Liver (tissue), 7 donors: ENCODE measurements at regions not wholly inside any gene's neighbourhood (a gene's known extent, or its start where the extent isn't known, plus 50 kb on each side); places are given as distances from the start of the nearest gene placed in this dataset.

ENCODE experiments used
- DNase-seq: peaks from one replicate; pipeline ENCODE4 v3.0.0-alpha.2; 2017; ENCODE audit warnings: low spot score
- H3K27ac ChIP-seq, 2 donors: one replicate each; pipeline ENCODE4 v1.7.0; 2013; ENCODE audit warnings: inconsistent platforms in 2 of 2, low read length in 2 of 2, control low read depth in 1 of 2, low read depth in 1 of 2, mild to moderate bottlenecking in 1 of 2
- H3K27me3 ChIP-seq, 4 donors: one replicate each; pipeline versions ENCODE4 v1.6.1 to v1.7.0; 2013; ENCODE audit warnings: low read length in 3 of 4, inconsistent platforms in 1 of 4, mild to moderate bottlenecking in 1 of 4, moderate library complexity in 1 of 4; ENCODE audit not compliant: control insufficient read depth in 4 of 4, insufficient read depth in 4 of 4
- H3K36me3 ChIP-seq, 4 donors: one replicate each; pipeline versions ENCODE4 v1.6.1 to v1.7.0; 2013; ENCODE audit warnings: low read length in 3 of 4, mild to moderate bottlenecking in 3 of 4, low read depth in 1 of 4, moderate library complexity in 1 of 4; ENCODE audit not compliant: control insufficient read depth in 4 of 4, insufficient read depth in 3 of 4
- H3K4me1 ChIP-seq, 4 donors: one replicate each; pipeline versions ENCODE4 v1.6.1 to v1.7.0; 2013; ENCODE audit warnings: low read length in 3 of 4, mild to moderate bottlenecking in 3 of 4, moderate library complexity in 1 of 4; ENCODE audit not compliant: control insufficient read depth in 4 of 4, insufficient read depth in 4 of 4
- H3K4me3 ChIP-seq, 3 donors: one replicate each; pipeline versions ENCODE4 v1.6.1 to v1.7.0; 2013; ENCODE audit warnings: low read length in 3 of 3, control low read depth in 1 of 3, low read depth in 1 of 3, mild to moderate bottlenecking in 1 of 3
- H3K9ac ChIP-seq, 2 donors: one replicate each; pipeline ENCODE4 v1.7.0; 2013; ENCODE audit warnings: low read length in 2 of 2, mild to moderate bottlenecking in 2 of 2, moderate library complexity in 2 of 2, control low read depth in 1 of 2, low read depth in 1 of 2
- H3K9me3 ChIP-seq, 4 donors: one replicate each; pipeline versions ENCODE4 v1.6.1 to v1.7.0; 2013; ENCODE audit warnings: low read length in 3 of 4; ENCODE audit not compliant: control insufficient read depth in 4 of 4
- EGR1 ChIP-seq, 2 donors: IDR thresholded peaks; 2 replicates each; pipeline ENCODE4 v1.6.1; 2016 to 2018; ENCODE audit warnings: antibody characterized with exemption in 2 of 2, low read depth in 2 of 2
- FOXA1 ChIP-seq: IDR thresholded peaks from 2 replicates; pipeline ENCODE4 v1.6.1; 2016; ENCODE audit warnings: antibody characterized with exemption
- FOXA2 ChIP-seq: IDR thresholded peaks from 2 replicates; pipeline ENCODE4 v1.6.1; 2016; ENCODE audit warnings: antibody characterized with exemption
- GABPA ChIP-seq, 2 donors: IDR thresholded peaks in 1 of 2; conservative IDR thresholded peaks in 1 of 2; 2 replicates each; pipeline ENCODE4 v1.6.1; 2016; ENCODE audit warnings: antibody characterized with exemption in 2 of 2, mild to moderate bottlenecking in 1 of 2, moderate library complexity in 1 of 2
- HNF4A ChIP-seq, 2 donors: conservative IDR thresholded peaks; 2 replicates each; pipeline ENCODE4 v1.6.1; 2016; ENCODE audit warnings: antibody characterized with exemption in 2 of 2, mild to moderate bottlenecking in 2 of 2
- JUND ChIP-seq, 2 donors: IDR thresholded peaks; 2 replicates each; pipeline ENCODE4 v1.6.1; 2016; ENCODE audit warnings: antibody characterized with exemption in 2 of 2
- NR2F2 ChIP-seq: IDR thresholded peaks from 2 replicates; pipeline ENCODE4 v1.6.1; 2016; ENCODE audit warnings: antibody characterized with exemption
- RAD21 ChIP-seq, 2 donors: IDR thresholded peaks; 2 replicates each; pipeline ENCODE4 v1.6.1; 2016; ENCODE audit warnings: antibody characterized with exemption in 2 of 2, mild to moderate bottlenecking in 2 of 2
- RXRA ChIP-seq, 2 donors: IDR thresholded peaks; 2 replicates each; pipeline ENCODE4 v1.6.1; 2017 to 2018; ENCODE audit warnings: antibody characterized with exemption in 2 of 2, mild to moderate bottlenecking in 1 of 2
- SP1 ChIP-seq: IDR thresholded peaks from 2 replicates; pipeline ENCODE4 v1.6.1; 2018; ENCODE audit warnings: antibody characterized with exemption, mild to moderate bottlenecking
- YY1 ChIP-seq: IDR thresholded peaks from 2 replicates; pipeline ENCODE4 v1.6.1; 2016; ENCODE audit warnings: antibody characterized with exemption, mild to moderate bottlenecking
- WGBS: extraction: QIAGEN DNeasy Blood & Tissue Kit; methylation state at CpG from one replicate; pipeline ENCODE4 v1.1.7; 2013; 5-methylcytosine and 5-hydroxymethylcytosine counted together
- TF ChIP-seq, protein P1 (sequence below): IDR thresholded peaks from 2 replicates; pipeline ENCODE4 v1.6.1; 2016; ENCODE audit warnings: antibody characterized with exemption, mild to moderate bottlenecking
- TF ChIP-seq, protein P2 (sequence below): IDR thresholded peaks from 2 replicates; pipeline ENCODE4 v1.6.1; 2016; ENCODE audit warnings: antibody characterized with exemption
- TF ChIP-seq, protein P3 (sequence below): IDR thresholded peaks from 2 replicates; pipeline ENCODE4 v1.6.1; 2016; ENCODE audit warnings: antibody characterized with exemption
- TF ChIP-seq, protein P4 (sequence below): IDR thresholded peaks from 2 replicates; pipeline ENCODE4 v1.6.1; 2016; ENCODE audit warnings: antibody characterized with exemption
- donor health status: healthy.
- donor health status: healthy.
- donor health status: healthy.
- donor health status: healthy.

DNA sequence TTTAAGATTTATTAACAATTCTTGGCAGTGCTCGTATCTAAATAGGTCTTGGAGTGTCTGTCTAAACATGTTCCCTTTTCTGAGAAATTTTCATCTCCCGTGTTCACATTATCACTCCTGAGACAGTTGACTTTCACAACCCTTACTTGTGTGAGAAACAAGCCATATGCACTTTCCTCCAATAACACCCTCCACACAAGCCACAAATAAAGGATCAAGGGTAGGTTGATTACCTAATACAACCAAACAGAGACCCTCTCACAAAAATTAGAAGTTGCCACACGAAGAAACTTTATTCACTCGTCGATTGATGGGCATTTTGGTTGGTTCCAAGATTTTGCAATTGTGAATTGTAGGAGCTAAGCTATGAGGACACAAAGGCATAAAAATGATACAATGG, 763.9 kb downstream of the TRAM1L1 start:
- no peak overlapping the region for H3K27ac ChIP-seq
- no peaks in the 10 kb centered on the region for H3K4me1 ChIP-seq
- no peak overlapping the region for H3K4me3 ChIP-seq
- no peaks in the 10 kb centered on the region for H3K36me3 ChIP-seq
- DNase-seq = no peak
- no peak overlapping the region for H3K9ac ChIP-seq
- no peaks in the 10 kb centered on the region for H3K27me3 ChIP-seq
- 83% methylated on average over 5 of the region's 5 CpGs for WGBS
- no peaks in the 10 kb centered on the region for H3K9me3 ChIP-seq
- no peak for TF ChIP-seq EGR1 (IDR thresholded peaks at IDR 0.05; ENCODE audit: low read depth in 2 of 2)
- no peak for TF ChIP-seq JUND (IDR thresholded peaks at IDR 0.05)
- no peak for TF ChIP-seq YY1
- no peak for TF ChIP-seq GABPA (IDR thresholded peaks at IDR 0.05 in 1 of 2, conservative IDR thresholded peaks at IDR 0.05 in 1 of 2)
- TF ChIP-seq FOXA1 = no peak
- TF ChIP-seq, protein P1, sequence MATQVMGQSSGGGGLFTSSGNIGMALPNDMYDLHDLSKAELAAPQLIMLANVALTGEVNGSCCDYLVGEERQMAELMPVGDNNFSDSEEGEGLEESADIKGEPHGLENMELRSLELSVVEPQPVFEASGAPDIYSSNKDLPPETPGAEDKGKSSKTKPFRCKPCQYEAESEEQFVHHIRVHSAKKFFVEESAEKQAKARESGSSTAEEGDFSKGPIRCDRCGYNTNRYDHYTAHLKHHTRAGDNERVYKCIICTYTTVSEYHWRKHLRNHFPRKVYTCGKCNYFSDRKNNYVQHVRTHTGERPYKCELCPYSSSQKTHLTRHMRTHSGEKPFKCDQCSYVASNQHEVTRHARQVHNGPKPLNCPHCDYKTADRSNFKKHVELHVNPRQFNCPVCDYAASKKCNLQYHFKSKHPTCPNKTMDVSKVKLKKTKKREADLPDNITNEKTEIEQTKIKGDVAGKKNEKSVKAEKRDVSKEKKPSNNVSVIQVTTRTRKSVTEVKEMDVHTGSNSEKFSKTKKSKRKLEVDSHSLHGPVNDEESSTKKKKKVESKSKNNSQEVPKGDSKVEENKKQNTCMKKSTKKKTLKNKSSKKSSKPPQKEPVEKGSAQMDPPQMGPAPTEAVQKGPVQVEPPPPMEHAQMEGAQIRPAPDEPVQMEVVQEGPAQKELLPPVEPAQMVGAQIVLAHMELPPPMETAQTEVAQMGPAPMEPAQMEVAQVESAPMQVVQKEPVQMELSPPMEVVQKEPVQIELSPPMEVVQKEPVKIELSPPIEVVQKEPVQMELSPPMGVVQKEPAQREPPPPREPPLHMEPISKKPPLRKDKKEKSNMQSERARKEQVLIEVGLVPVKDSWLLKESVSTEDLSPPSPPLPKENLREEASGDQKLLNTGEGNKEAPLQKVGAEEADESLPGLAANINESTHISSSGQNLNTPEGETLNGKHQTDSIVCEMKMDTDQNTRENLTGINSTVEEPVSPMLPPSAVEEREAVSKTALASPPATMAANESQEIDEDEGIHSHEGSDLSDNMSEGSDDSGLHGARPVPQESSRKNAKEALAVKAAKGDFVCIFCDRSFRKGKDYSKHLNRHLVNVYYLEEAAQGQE = no peak
- no peak for TF ChIP-seq FOXA2
- TF ChIP-seq HNF4A (conservative IDR thresholded peaks at IDR 0.05) = no peak
- TF ChIP-seq RAD21 (IDR thresholded peaks at IDR 0.05) = no peak
- no peak for TF ChIP-seq SP1
- no peak for TF ChIP-seq NR2F2
- TF ChIP-seq, protein P2, sequence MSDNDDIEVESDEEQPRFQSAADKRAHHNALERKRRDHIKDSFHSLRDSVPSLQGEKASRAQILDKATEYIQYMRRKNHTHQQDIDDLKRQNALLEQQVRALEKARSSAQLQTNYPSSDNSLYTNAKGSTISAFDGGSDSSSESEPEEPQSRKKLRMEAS = no peak

DNA sequence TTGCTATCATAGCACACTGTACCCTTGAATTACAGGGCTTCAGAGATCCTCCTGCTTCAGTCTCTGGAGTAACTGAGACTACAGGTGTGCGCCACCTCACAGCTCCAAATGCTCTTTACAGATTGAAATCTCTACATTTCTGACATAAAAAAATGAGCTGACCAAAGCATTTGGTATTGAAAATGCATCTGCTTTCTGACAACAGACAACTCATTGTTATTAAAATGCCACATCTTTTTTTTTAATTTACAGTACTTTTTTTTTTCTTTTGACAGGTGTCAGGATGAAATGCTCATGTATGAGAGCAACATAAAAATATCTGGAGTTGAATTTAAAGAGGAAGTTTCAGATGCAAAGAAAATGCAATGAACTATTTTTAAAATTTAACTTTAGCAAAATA, 764.5 kb downstream of the TRAM1L1 start:
- no peak overlapping the region for H3K9ac ChIP-seq
- no peak overlapping the region for H3K4me3 ChIP-seq
- no peaks in the 10 kb centered on the region for H3K4me1 ChIP-seq
- no peak overlapping the region for H3K27ac ChIP-seq
- no peaks in the 10 kb centered on the region for H3K27me3 ChIP-seq
- no peak for TF ChIP-seq JUND (IDR thresholded peaks at IDR 0.05)
- TF ChIP-seq, protein P3, sequence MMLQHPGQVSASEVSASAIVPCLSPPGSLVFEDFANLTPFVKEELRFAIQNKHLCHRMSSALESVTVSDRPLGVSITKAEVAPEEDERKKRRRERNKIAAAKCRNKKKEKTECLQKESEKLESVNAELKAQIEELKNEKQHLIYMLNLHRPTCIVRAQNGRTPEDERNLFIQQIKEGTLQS = no peak
- H3K36me3 ChIP-seq = no peaks in the 10 kb centered on the region
- no peak for DNase-seq
- H3K9me3 ChIP-seq = no peaks in the 10 kb centered on the region
- 97% methylated on average over 1 of the region's 1 CpG for WGBS

DNA sequence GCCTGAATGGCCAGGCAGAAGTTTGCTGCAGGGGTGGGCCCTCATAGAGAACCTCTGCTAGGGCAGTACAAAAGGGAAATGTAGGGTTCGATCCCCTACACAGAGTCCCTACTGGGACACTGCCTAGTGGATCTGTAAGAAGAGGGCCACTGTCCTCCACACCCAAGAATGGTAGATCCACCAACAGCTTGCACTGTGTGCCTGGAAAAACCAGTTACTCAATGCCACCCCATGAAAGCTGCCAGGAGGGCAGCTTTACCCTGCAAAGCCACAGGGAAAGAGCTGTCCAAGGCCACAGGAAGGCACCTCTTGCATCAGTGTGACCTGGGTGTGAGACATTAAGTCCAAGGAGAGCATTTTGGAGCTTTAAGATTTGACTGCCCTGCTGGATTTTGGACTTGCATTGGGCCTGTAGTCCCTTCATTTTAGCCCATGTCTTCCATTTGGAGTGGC, 781.6 kb downstream of the TRAM1L1 start:
- TF ChIP-seq RXRA (IDR thresholded peaks at IDR 0.05) = no peak
- no peak for TF ChIP-seq FOXA1
- no peak for TF ChIP-seq GABPA (IDR thresholded peaks at IDR 0.05 in 1 of 2, conservative IDR thresholded peaks at IDR 0.05 in 1 of 2)
- TF ChIP-seq, protein P4, sequence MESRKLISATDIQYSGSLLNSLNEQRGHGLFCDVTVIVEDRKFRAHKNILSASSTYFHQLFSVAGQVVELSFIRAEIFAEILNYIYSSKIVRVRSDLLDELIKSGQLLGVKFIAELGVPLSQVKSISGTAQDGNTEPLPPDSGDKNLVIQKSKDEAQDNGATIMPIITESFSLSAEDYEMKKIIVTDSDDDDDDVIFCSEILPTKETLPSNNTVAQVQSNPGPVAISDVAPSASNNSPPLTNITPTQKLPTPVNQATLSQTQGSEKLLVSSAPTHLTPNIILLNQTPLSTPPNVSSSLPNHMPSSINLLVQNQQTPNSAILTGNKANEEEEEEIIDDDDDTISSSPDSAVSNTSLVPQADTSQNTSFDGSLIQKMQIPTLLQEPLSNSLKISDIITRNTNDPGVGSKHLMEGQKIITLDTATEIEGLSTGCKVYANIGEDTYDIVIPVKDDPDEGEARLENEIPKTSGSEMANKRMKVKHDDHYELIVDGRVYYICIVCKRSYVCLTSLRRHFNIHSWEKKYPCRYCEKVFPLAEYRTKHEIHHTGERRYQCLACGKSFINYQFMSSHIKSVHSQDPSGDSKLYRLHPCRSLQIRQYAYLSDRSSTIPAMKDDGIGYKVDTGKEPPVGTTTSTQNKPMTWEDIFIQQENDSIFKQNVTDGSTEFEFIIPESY = no peak
- no peak for TF ChIP-seq JUND (IDR thresholded peaks at IDR 0.05)
- H3K36me3 ChIP-seq = no peaks in the 10 kb centered on the region
- WGBS = 77% methylated on average over 1 of the region's 1 CpG

More for the DNA sequence above, 781.6 kb downstream of the TRAM1L1 start:
- Histone ChIP-seq H3K27me3 (no peaks in the 10 kb centered on the region), H3K27ac (no peak overlapping the region), H3K9ac (no peak overlapping the region), H3K4me3 (no peak overlapping the region), H3K9me3 (no peaks in the 10 kb centered on the region), H3K4me1 (peaks cover 0 to 16% (median 10%) of the 10 kb centered on the region in 4 donors)
- no peak for DNase-seq
